IMR-90 (cell line): ENCODE measurements at regions not wholly inside any gene's neighbourhood (a gene's known extent, or its start where the extent isn't known, plus 50 kb on each side); places are given as distances from the start of the nearest gene placed in this dataset.

Source experiments
- ATAC-seq: fragments of 200-7000 bp; cut with Tn5 transposase; 2 replicates; pipeline ENCODE4 v1.9.1; 2020; ENCODE audit warnings: low read depth, mild to moderate bottlenecking, moderate library complexity
- BruUV-seq: library from RNA; stranded (reverse); fragments of 400-500 nt; replicated peaks from 2 replicates; lab custom pipeline; 2021; lab: Mats Ljungman, UMichigan
- CTCF ChIA-PET: fragments of 300-600 bp; formaldehyde crosslinking; extraction: SDS; loops from one replicate; lab custom pipeline; 2021; ENCODE audit warnings: antibody characterized with exemption; lab: Yijun Ruan, JAX
- POLR2A ChIA-PET: fragments of 300-600 bp; sonication (Branson Sonifier 250); formaldehyde crosslinking; loops from one replicate; lab custom pipeline; 2022; ENCODE audit warnings: antibody characterized with exemption; ENCODE audit not compliant: unreplicated experiment; lab: Charles Lee
- DNase-seq: peaks from one replicate; pipeline ENCODE4 v3.0.0; 2013
- H2AFZ ChIP-seq: replicated peaks from 2 replicates; pipeline ENCODE3; 2013; ENCODE audit warnings: low read length, mild to moderate bottlenecking; ENCODE audit not compliant: poor library complexity
- H2AK5ac ChIP-seq: 2 replicates; pipeline ENCODE4 v1.6.1; 2013; ENCODE audit warnings: low read depth, low read length, inconsistent platforms
- H2AK9ac ChIP-seq: replicated peaks from 2 replicates; pipeline ENCODE3; 2013; ENCODE audit warnings: mild to moderate bottlenecking, low read depth, low read length, moderate library complexity; ENCODE audit not compliant: poor library complexity
- H2BK120ac ChIP-seq: 2 replicates; pipeline ENCODE4 v1.6.1; 2013; ENCODE audit warnings: low read depth, low read length, inconsistent platforms
- H2BK15ac ChIP-seq: 3 replicates; pipeline ENCODE4 v1.6.1; 2013; ENCODE audit warnings: low read depth, low read length, inconsistent platforms
- H2BK20ac ChIP-seq: 2 replicates; pipeline ENCODE4 v1.6.1; 2013; ENCODE audit warnings: low read depth, mild to moderate bottlenecking, inconsistent platforms, low read length, moderate library complexity
- H2BK5ac ChIP-seq: 2 replicates; pipeline ENCODE4 v1.6.1; 2013; ENCODE audit warnings: mild to moderate bottlenecking, low read depth, low read length, inconsistent platforms; ENCODE audit not compliant: poor library complexity, severe bottlenecking
- H3K14ac ChIP-seq: replicated peaks from 2 replicates; pipeline ENCODE4 v1.6.1; 2013; ENCODE audit warnings: low read depth, low read length, inconsistent platforms
- H3K18ac ChIP-seq: 2 replicates; pipeline ENCODE4 v1.6.1; 2013; ENCODE audit warnings: low read depth, low read length, control low read depth
- H3K23ac ChIP-seq: 2 replicates; pipeline ENCODE4 v1.6.1; 2013; ENCODE audit warnings: low read depth, low read length, inconsistent platforms
- H3K27ac ChIP-seq: 2 replicates; pipeline ENCODE4 v1.5.1; 2013; ENCODE audit warnings: mild to moderate bottlenecking, control low read depth, low read length; ENCODE audit not compliant: insufficient read depth
- H3K27me3 ChIP-seq: 2 replicates; pipeline ENCODE4 v1.6.1; 2013; ENCODE audit warnings: low read length; ENCODE audit not compliant: control insufficient read depth, insufficient read depth
- H3K36me3 ChIP-seq: 2 replicates; pipeline ENCODE4 v1.6.1; 2013; ENCODE audit warnings: low read length, mixed read lengths; ENCODE audit not compliant: control insufficient read depth, insufficient read depth
- H3K4ac ChIP-seq: 2 replicates; pipeline ENCODE4 v1.6.1; 2013; ENCODE audit warnings: low read depth, low read length, inconsistent platforms
- H3K4me1 ChIP-seq: 2 replicates; pipeline ENCODE4 v1.6.1; 2013; ENCODE audit warnings: low read length, mixed read lengths; ENCODE audit not compliant: control insufficient read depth, insufficient read depth
- H3K4me2 ChIP-seq: 2 replicates; pipeline ENCODE4 v1.6.1; 2013; ENCODE audit warnings: low read depth, mild to moderate bottlenecking, control low read depth, low read length, moderate library complexity
- H3K4me3 ChIP-seq: 2 replicates; pipeline ENCODE4 v1.5.1; 2013; ENCODE audit warnings: low read depth, mild to moderate bottlenecking, control low read depth, low read length, moderate library complexity; ENCODE audit not compliant: insufficient read depth
- H3K56ac ChIP-seq: 2 replicates; pipeline ENCODE4 v1.6.1; 2013; ENCODE audit warnings: low read length, inconsistent platforms; ENCODE audit not compliant: insufficient read depth; ENCODE audit errors: extremely low read depth
- H3K79me1 ChIP-seq, 2 experiments: 2 replicates each; pipeline ENCODE4 v1.6.1; 2013; ENCODE audit warnings: low read length in 2 of 2, inconsistent platforms in 1 of 2, low read depth in 1 of 2
- H3K9ac ChIP-seq: 2 replicates; pipeline ENCODE4 v1.6.1; 2013; ENCODE audit warnings: low read depth, low read length, control low read depth
- H3K9me1 ChIP-seq: 2 replicates; pipeline ENCODE4 v1.6.1; 2013; ENCODE audit warnings: low read length, inconsistent platforms; ENCODE audit not compliant: insufficient read depth
- H3K9me3 ChIP-seq: 2 replicates; pipeline ENCODE4 v1.6.1; 2013; ENCODE audit warnings: low read length; ENCODE audit not compliant: control insufficient read depth, insufficient read depth
- H4K20me1 ChIP-seq: 2 replicates; pipeline ENCODE4 v1.6.1; 2013; ENCODE audit warnings: low read length, inconsistent platforms; ENCODE audit not compliant: insufficient read depth
- H4K5ac ChIP-seq: 2 replicates; pipeline ENCODE4 v1.6.1; 2013; ENCODE audit warnings: mild to moderate bottlenecking, low read depth, low read length, control low read depth
- H4K8ac ChIP-seq, 2 experiments: 2 replicates each; pipeline ENCODE4 v1.6.1; 2013; ENCODE audit warnings: low read depth in 2 of 2, low read length in 2 of 2, control low read depth in 1 of 2, inconsistent platforms in 1 of 2
- H4K91ac ChIP-seq: 2 replicates; pipeline ENCODE4 v1.6.1; 2013; ENCODE audit warnings: low read depth, low read length, inconsistent platforms; ENCODE audit not compliant: insufficient read depth
- CEBPB ChIP-seq: IDR thresholded peaks from 2 replicates; pipeline ENCODE4 v1.6.1; 2012; ENCODE audit warnings: low read depth, low read length, improper control_type of control experiment
- CHD1 ChIP-seq: IDR thresholded peaks from 2 replicates; pipeline ENCODE4 v1.6.1; 2012; ENCODE audit warnings: low read depth, low read length, improper control_type of control experiment
- ELK1 ChIP-seq: fragments of 150-350 bp; IDR thresholded peaks from 2 replicates; pipeline ENCODE4 v1.6.1; 2016; ENCODE audit warnings: low read depth, mild to moderate bottlenecking, low read length, moderate library complexity, borderline replicate concordance
- MAFK ChIP-seq: IDR thresholded peaks from 2 replicates; pipeline ENCODE4 v1.6.1; 2012; ENCODE audit warnings: low read depth, low read length, improper control_type of control experiment
- MAZ ChIP-seq: IDR thresholded peaks from 2 replicates; pipeline ENCODE4 v1.6.1; 2012; ENCODE audit warnings: low read depth, mild to moderate bottlenecking, low read length, improper control_type of control experiment, moderate library complexity, borderline replicate concordance
- NFE2L2 ChIP-seq: fragments of 150-350 bp; IDR thresholded peaks from 2 replicates; pipeline ENCODE4 v1.6.1; 2016; ENCODE audit warnings: low read depth, mild to moderate bottlenecking, low read length
- WGBS, 2 experiments: methylation state at CpG; one replicate each; pipeline versions ENCODE4 v1.1.5 to v1.1.7; 2013; ENCODE audit warnings: missing lambda C conversion rate in 2 of 2; ENCODE audit not compliant: insufficient read length in 1 of 2; ENCODE audit errors: extremely low coverage in 2 of 2; 5-methylcytosine and 5-hydroxymethylcytosine counted together
- dilution Hi-C: fragments of 300-500 bp; cut with HindIII; formaldehyde crosslinking; loops from one replicate; pipeline ENCODE4 v1.14.3; 2018; ENCODE audit warnings: low sequenced_read_pairs; ENCODE audit not compliant: unreplicated experiment
- in situ Hi-C: fragments of 300-500 bp; cut with MboI; formaldehyde crosslinking; loops from 3 replicates; pipeline ENCODE4 v1.14.3; 2019; ENCODE audit warnings: low sequenced_read_pairs, inconsistent platforms, mixed read lengths
- intact Hi-C: fragments of 100-400 bp; cut with micrococcal nuclease; formaldehyde crosslinking; loops from 2 replicates; pipeline ENCODE4 v1.10.0; 2022
- TF ChIP-seq, protein P1 (sequence below): conservative IDR thresholded peaks from 2 replicates; pipeline ENCODE4 v1.5.1; 2012; ENCODE audit warnings: mild to moderate bottlenecking, low read depth, low read length, improper control_type of control experiment

- Histone ChIP-seq H2BK120ac (peak overlapping the region; percentile 33; the same call in 1 of the 2 replicates), H3K9me1 (0 out of 2 replicates have a peak, but pooled peaks cover under 1% of the 10 kb centered on the region), H2AK5ac (peak overlapping the region; percentile 59; the same call in 1 of the 2 replicates), H2BK15ac (0 out of 3 replicates have a peak overlapping the region, but pooled peaks have one; percentile 62), H2BK20ac (peak overlapping the region; percentile 53; the same call in 1 of the 2 replicates), H3K18ac (no peak overlapping the region), H3K14ac (no peak overlapping the region; the same call in 1 of the 2 replicates), H3K56ac (no peak overlapping the region), H3K4ac (peak overlapping the region; percentile 65; the same call in 1 of the 2 replicates), H3K9ac (no peak overlapping the region), H3K23ac (no peak overlapping the region), H3K27ac (no peak overlapping the region), H3K27me3 (no peaks in the 10 kb centered on the region), H3K4me3 (no peak overlapping the region), H3K9me3 (no peaks in the 10 kb centered on the region), H4K91ac (no peak overlapping the region), H2BK5ac (no peak overlapping the region), H2AK9ac (peak overlapping the region; percentile 25), H2AFZ (no peak overlapping the region), H4K8ac (peak overlapping the region in 1 of 2 experiments; percentile 41; a peak in 1 of 4 replicates), H3K79me1 (no peaks in the 10 kb centered on the region), H3K36me3 (no peaks in the 10 kb centered on the region), H4K20me1 (no peaks in the 10 kb centered on the region), H3K4me2 (no peak overlapping the region), H3K4me1 (peaks cover 2% of the 10 kb centered on the region), H4K5ac (no peak overlapping the region)
- ATAC-seq (peak; percentile 27; the same call in 1 of the 2 replicates), DNase-seq (peak; percentile 81)
- CTCF ChIA-PET = no interaction called here
- in situ Hi-C loops (no loop called here), intact Hi-C loops (no loop called here), dilution Hi-C loops (no loop called here)
- no peak for TF ChIP-seq CHD1
- TF ChIP-seq MAFK = no peak
- no peak for TF ChIP-seq ELK1
- no peak for TF ChIP-seq MAZ
- TF ChIP-seq, protein P1, sequence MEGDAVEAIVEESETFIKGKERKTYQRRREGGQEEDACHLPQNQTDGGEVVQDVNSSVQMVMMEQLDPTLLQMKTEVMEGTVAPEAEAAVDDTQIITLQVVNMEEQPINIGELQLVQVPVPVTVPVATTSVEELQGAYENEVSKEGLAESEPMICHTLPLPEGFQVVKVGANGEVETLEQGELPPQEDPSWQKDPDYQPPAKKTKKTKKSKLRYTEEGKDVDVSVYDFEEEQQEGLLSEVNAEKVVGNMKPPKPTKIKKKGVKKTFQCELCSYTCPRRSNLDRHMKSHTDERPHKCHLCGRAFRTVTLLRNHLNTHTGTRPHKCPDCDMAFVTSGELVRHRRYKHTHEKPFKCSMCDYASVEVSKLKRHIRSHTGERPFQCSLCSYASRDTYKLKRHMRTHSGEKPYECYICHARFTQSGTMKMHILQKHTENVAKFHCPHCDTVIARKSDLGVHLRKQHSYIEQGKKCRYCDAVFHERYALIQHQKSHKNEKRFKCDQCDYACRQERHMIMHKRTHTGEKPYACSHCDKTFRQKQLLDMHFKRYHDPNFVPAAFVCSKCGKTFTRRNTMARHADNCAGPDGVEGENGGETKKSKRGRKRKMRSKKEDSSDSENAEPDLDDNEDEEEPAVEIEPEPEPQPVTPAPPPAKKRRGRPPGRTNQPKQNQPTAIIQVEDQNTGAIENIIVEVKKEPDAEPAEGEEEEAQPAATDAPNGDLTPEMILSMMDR = no peak
- no peak for TF ChIP-seq CEBPB
- no peak for TF ChIP-seq NFE2L2
- no TSS peak for BruUV-seq
- WGBS, 2 experiments = 79% methylated on average over 5 of the region's 7 CpGs; no CpG with 5 or more reads in 1 of the 2 experiments
- POLR2A ChIA-PET = no interaction called here
Observed at GRCh38 chr2:54396107-54396506, 60.0 kb upstream of the SPTBN1 start.
